COR-L47 (cell line): ENCODE measurements at regions not wholly inside any gene's neighbourhood (a gene's known extent, or its start where the extent isn't known, plus 50 kb on each side); places are given as distances from the start of the nearest gene placed in this dataset.
A peak's percentile ranks its signal among the peaks of the same experiment; 100 is the strongest.

Source experiments
- DNase-seq: peaks from one replicate; lab custom pipeline; 2025; lab: John Stamatoyannopoulos, UW

GRCh38 chr12:85681333-85681732, 154.9 kb downstream of the RASSF9 start:
- DNase-seq, result no peak

GRCh38 chr12:85683051-85683450, 153.2 kb downstream of the RASSF9 start:
- no peak for DNase-seq

- DNase-seq, result no peak
Measured at GRCh38 chr12:85688837-85689236, 147.4 kb downstream of the RASSF9 start.

- DNase-seq, result no peak
Measured at GRCh38 chr12:85690146-85690545, 146.1 kb downstream of the RASSF9 start.

GRCh38 chr12:85693093-85693665, 143.0 kb downstream of the RASSF9 start:
- no peak for DNase-seq

- DNase-seq, result no peak
Measured at GRCh38 chr12:85695097-85695715, 141.0 kb downstream of the RASSF9 start.

GRCh38 chr12:85697003-85697402, 139.2 kb downstream of the RASSF9 start:
- DNase-seq, result no peak

GRCh38 chr12:85698937-85699336, 137.3 kb downstream of the RASSF9 start:
- no peak for DNase-seq

GRCh38 chr12:85708775-85709174, 127.4 kb downstream of the RASSF9 start:
- no peak for DNase-seq

GRCh38 chr12:85711735-85712390, 124.3 kb downstream of the RASSF9 start:
- no peak for DNase-seq

- DNase-seq, result no peak
Measured at GRCh38 chr12:85713373-85713772, 122.8 kb downstream of the RASSF9 start.

- no peak for DNase-seq
Measured at GRCh38 chr12:85714425-85714824, 121.8 kb downstream of the RASSF9 start.

GRCh38 chr12:85720308-85721033, 115.7 kb downstream of the RASSF9 start:
- DNase-seq, result no peak

GRCh38 chr12:85725991-85726390, 110.2 kb downstream of the RASSF9 start:
- peak; percentile 24 for DNase-seq

- DNase-seq, result no peak
Measured at GRCh38 chr12:85733221-85733840, 102.9 kb downstream of the RASSF9 start.

GRCh38 chr12:85733984-85734383, 102.2 kb downstream of the RASSF9 start:
- DNase-seq, result no peak

- no peak for DNase-seq
Measured at GRCh38 chr12:85740186-85740585, 96.0 kb downstream of the RASSF9 start.

GRCh38 chr12:85741046-85741445, 95.2 kb downstream of the RASSF9 start:
- no peak for DNase-seq

GRCh38 chr12:85747941-85748495, 88.2 kb downstream of the RASSF9 start:
- DNase-seq, result peak; percentile 13
